SK-N-MC (cell line): ENCODE measurements at regions not wholly inside any gene's neighbourhood (a gene's known extent, or its start where the extent isn't known, plus 50 kb on each side); places are given as distances from the start of the nearest gene placed in this dataset.
"Not testable (repeated sequence)": the region's sequence is repeated elsewhere in the genome, so short reads cannot be mapped to it uniquely, and the experiment has no call there.

Experiments
- EZH2 ChIP-seq: fragments of 200-600 bp; sonication (generic); IDR thresholded peaks from one replicate; pipeline ENCODE4 v1.6.1; 2017; ENCODE audit warnings: antibody characterized with exemption
- POLR2AphosphoS5 ChIP-seq: IDR thresholded peaks from 2 replicates; pipeline ENCODE4 v1.6.1; 2012; ENCODE audit warnings: mild to moderate bottlenecking, low read depth, low read length, borderline replicate concordance

DNA sequence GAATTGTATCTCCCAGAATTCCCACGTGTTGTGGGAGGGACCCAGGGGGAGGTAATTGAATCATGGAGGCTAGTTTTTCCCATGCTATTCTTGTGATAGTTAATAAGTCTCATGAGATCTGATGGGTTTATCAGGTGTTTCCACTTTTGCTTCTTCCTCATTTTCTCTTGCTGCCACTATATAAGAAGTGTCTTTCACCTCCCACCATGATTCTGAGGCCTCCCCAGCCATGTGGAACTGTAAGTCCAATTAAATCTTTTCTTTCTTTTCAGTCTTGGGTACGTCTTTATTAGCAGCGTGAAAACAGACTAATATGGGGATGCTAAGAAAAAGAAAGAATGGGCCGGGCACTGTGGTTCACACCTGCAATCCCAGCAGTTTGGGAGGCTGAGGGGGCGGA is 124.0 kb upstream of the SERBP1 start:
- TF ChIP-seq EZH2, POLR2AphosphoS5: not testable (repeated sequence)
